NCI-H226 (cell line): ENCODE measurements at regions not wholly inside any gene's neighbourhood (a gene's known extent, or its start where the extent isn't known, plus 50 kb on each side); places are given as distances from the start of the nearest gene placed in this dataset.
"Not testable (repeated sequence)": the region's sequence is repeated elsewhere in the genome, so short reads cannot be mapped to it uniquely, and the experiment has no call there.

Source experiments
- DNase-seq: peaks from one replicate; pipeline ENCODE4 v3.0.0-alpha.2; 2015

- DNase-seq, result no peak
Measured at GRCh38 chr9:106060885-106061284, 366.5 kb downstream of the TMEM38B start.

GRCh38 chr9:106062250-106062649 lies 367.9 kb downstream of the TMEM38B start:
- no peak for DNase-seq

- no peak for DNase-seq
Measured at GRCh38 chr9:106065136-106065535, 370.8 kb downstream of the TMEM38B start.

- DNase-seq, result no peak
Measured at GRCh38 chr9:106065579-106066214, 371.4 kb downstream of the TMEM38B start.

- no peak for DNase-seq
Measured at GRCh38 chr9:106066940-106067524, 372.7 kb downstream of the TMEM38B start.

GRCh38 chr9:106069241-106069640 lies 374.9 kb downstream of the TMEM38B start:
- DNase-seq, result no peak

GRCh38 chr9:106072421-106072820 lies 378.1 kb downstream of the TMEM38B start:
- DNase-seq, result no peak

GRCh38 chr9:106074006-106074405 lies 379.7 kb downstream of the TMEM38B start:
- no peak for DNase-seq

GRCh38 chr9:106075236-106075959 lies 381.1 kb downstream of the TMEM38B start:
- no peak for DNase-seq

GRCh38 chr9:106075960-106076327 lies 381.6 kb downstream of the TMEM38B start:
- no peak for DNase-seq

GRCh38 chr9:106076711-106077110 lies 382.4 kb downstream of the TMEM38B start:
- DNase-seq, result no peak

GRCh38 chr9:106077731-106078130 lies 383.4 kb downstream of the TMEM38B start:
- DNase-seq, result no peak

- no peak for DNase-seq
Measured at GRCh38 chr9:106082621-106083020, 388.3 kb downstream of the TMEM38B start.

- DNase-seq, result no peak
Measured at GRCh38 chr9:106084702-106085101, 390.4 kb downstream of the TMEM38B start.

- DNase-seq, result no peak
Measured at GRCh38 chr9:106085479-106085878, 391.1 kb downstream of the TMEM38B start.

- DNase-seq, result no peak
Measured at GRCh38 chr9:106092083-106092482, 397.7 kb downstream of the TMEM38B start.

- DNase-seq, result no peak
Measured at GRCh38 chr9:106102821-106103220, 408.5 kb downstream of the TMEM38B start.

GRCh38 chr9:106104887-106105286 lies 410.5 kb downstream of the TMEM38B start:
- DNase-seq, result no peak

- DNase-seq, result no peak
Measured at GRCh38 chr9:106106396-106106795, 412.1 kb downstream of the TMEM38B start.

- no peak for DNase-seq
Measured at GRCh38 chr9:106107716-106108115, 413.4 kb downstream of the TMEM38B start.

GRCh38 chr9:106109706-106110105 lies 415.4 kb downstream of the TMEM38B start:
- DNase-seq, result not testable (repeated sequence)

GRCh38 chr9:106110483-106110882 lies 416.1 kb downstream of the TMEM38B start:
- no peak for DNase-seq

GRCh38 chr9:106111039-106111730 lies 416.8 kb downstream of the TMEM38B start:
- DNase-seq, result no peak

GRCh38 chr9:106112935-106113334 lies 418.6 kb downstream of the TMEM38B start:
- no peak for DNase-seq
